Body of pancreas (tissue), 4 donors: ENCODE measurements at regions not wholly inside any gene's neighbourhood (a gene's known extent, or its start where the extent isn't known, plus 50 kb on each side); places are given as distances from the start of the nearest gene placed in this dataset.

Source experiments
- ATAC-seq: fragments of 150-250 bp; one replicate; pipeline ENCODE4 v1.9.1; 2016
- DNase-seq, 4 donors: peaks; one replicate each; pipeline ENCODE4 v3.0.0-alpha.2; 2019
- H3K27ac ChIP-seq, 4 donors: fragments of 200-600 bp; sonication (generic); 1 replicate in 3 of 4; 2 replicates in 1 of 4; pipeline versions ENCODE4 v1.5.1 to v1.6.1; 2016 to 2019; ENCODE audit warnings: mild to moderate bottlenecking in 1 of 4, mixed read lengths in 1 of 4, moderate library complexity in 1 of 4
- H3K27me3 ChIP-seq, 2 donors: fragments of 200-600 bp; sonication (generic); one replicate each; pipeline ENCODE4 v1.6.0; 2016; ENCODE audit warnings: mild to moderate bottlenecking in 1 of 2
- H3K36me3 ChIP-seq, 2 donors: fragments of 200-600 bp; sonication (generic); replicated peaks in 1 of 2; 2 replicates each; pipeline ENCODE4 v1.5.1; 2016; ENCODE audit warnings: low read depth in 2 of 2; ENCODE audit not compliant: insufficient read depth in 1 of 2
- H3K4me1 ChIP-seq: fragments of 200-600 bp; sonication (generic); one replicate; pipeline ENCODE4 v1.6.0; 2016
- H3K4me3 ChIP-seq, 2 donors: fragments of 200-600 bp; sonication (generic); 1 replicate in 1 of 2; 2 replicates in 1 of 2; pipeline ENCODE4 v1.5.1; 2016 to 2019
- H3K9me3 ChIP-seq, 3 donors: fragments of 200-600 bp; sonication (generic); 1 replicate in 2 of 3; 2 replicates in 1 of 3; pipeline ENCODE4 v1.5.1; 2016
- CTCF ChIP-seq, 7 experiments: fragments of 450-650 bp in 4 of 7; fragments of 200-600 bp in 3 of 7; sonication (generic) in 3 of 7; IDR thresholded peaks; one replicate each; pipeline ENCODE4 v1.5.1; 2016 to 2019; ENCODE audit warnings: antibody characterized with exemption in 7 of 7
- POLR2A ChIP-seq, 3 donors: fragments of 450-650 bp; IDR thresholded peaks; one replicate each; pipeline ENCODE4 v1.6.1; 2016; ENCODE audit warnings: antibody characterized with exemption in 3 of 3, mild to moderate bottlenecking in 2 of 3
- WGBS, 2 donors: methylation state at CpG; one replicate each; pipeline ENCODE4 v1.1.5; 2017; 5-methylcytosine and 5-hydroxymethylcytosine counted together
- intact Hi-C: fragments of 100-400 bp; cut with DNase I; formaldehyde crosslinking; loops from one replicate; pipeline ENCODE4 v1.15.1; 2023

GRCh38 chr4:58653251-58653650 lies 1543.1 kb upstream of the IGFBP7 start:
- Histone ChIP-seq H3K27ac (no peak overlapping the region), H3K36me3 (no peaks in the 10 kb centered on the region), H3K4me1 (no peaks in the 10 kb centered on the region), H3K4me3 (no peak overlapping the region), H3K27me3 (no peaks in the 10 kb centered on the region), H3K9me3 (no peaks in the 10 kb centered on the region)
- ATAC-seq (no peak), DNase-seq (no peak)
- intact Hi-C loops: no loop called here
- 56 to 67% methylated on average over 1 of the region's 1 CpG for WGBS, 2 donors
- TF ChIP-seq POLR2A (IDR thresholded peaks at IDR 0.05) (no peak), CTCF (IDR thresholded peaks at IDR 0.05) (no peak)

GRCh38 chr4:58649226-58649625 lies 1539.0 kb upstream of the IGFBP7 start:
- DNase-seq: no peak
- intact Hi-C loops: no loop called here
- Histone ChIP-seq H3K4me1 (no peaks in the 10 kb centered on the region), H3K4me3 (no peak overlapping the region), H3K27me3 (no peaks in the 10 kb centered on the region), H3K9me3 (no peaks in the 10 kb centered on the region), H3K27ac (no peak overlapping the region), H3K36me3 (no peaks in the 10 kb centered on the region)
- no peak for ATAC-seq
- TF ChIP-seq CTCF (IDR thresholded peaks at IDR 0.05) (no peak), POLR2A (IDR thresholded peaks at IDR 0.05) (no peak)
- WGBS, 2 donors: 4 to 31% methylated on average over 1 of the region's 1 CpG

- 38 to 45% methylated on average over 3 of the region's 3 CpGs for WGBS, 2 donors
- no peaks in the 10 kb centered on the region for H3K9me3 ChIP-seq
- H3K27me3 ChIP-seq: no peaks in the 10 kb centered on the region
- ATAC-seq (no peak), DNase-seq (no peak)
- no peak overlapping the region for H3K4me3 ChIP-seq
- no peak for TF ChIP-seq POLR2A (IDR thresholded peaks at IDR 0.05)
- no peaks in the 10 kb centered on the region for H3K36me3 ChIP-seq
- intact Hi-C loops: no loop called here
- H3K4me1 ChIP-seq: no peaks in the 10 kb centered on the region
- H3K27ac ChIP-seq: no peak overlapping the region
Observed at GRCh38 chr4:58646126-58646525, 1535.9 kb upstream of the IGFBP7 start.

GRCh38 chr4:58644549-58644948 lies 1534.4 kb upstream of the IGFBP7 start:
- Histone ChIP-seq H3K4me3 (no peak overlapping the region), H3K4me1 (no peaks in the 10 kb centered on the region), H3K36me3 (no peaks in the 10 kb centered on the region), H3K27ac (no peak overlapping the region), H3K9me3 (no peaks in the 10 kb centered on the region), H3K27me3 (no peaks in the 10 kb centered on the region)
- WGBS, 2 donors: 60 to 69% methylated on average over 3 of the region's 3 CpGs
- TF ChIP-seq POLR2A (IDR thresholded peaks at IDR 0.05) (no peak), CTCF (IDR thresholded peaks at IDR 0.05) (no peak)
- DNase-seq (no peak), ATAC-seq (no peak)
- intact Hi-C loops: no loop called here

- WGBS, 2 donors: 32 to 33% methylated on average over 2 of the region's 2 CpGs
- no peaks in the 10 kb centered on the region for H3K27me3 ChIP-seq
- ATAC-seq (no peak), DNase-seq (no peak)
- no peaks in the 10 kb centered on the region for H3K36me3 ChIP-seq
- H3K4me3 ChIP-seq: no peak overlapping the region
- no peak for TF ChIP-seq POLR2A (IDR thresholded peaks at IDR 0.05)
- no peak for TF ChIP-seq CTCF (IDR thresholded peaks at IDR 0.05)
- no peak overlapping the region for H3K27ac ChIP-seq
- no peaks in the 10 kb centered on the region for H3K9me3 ChIP-seq
- intact Hi-C loops: no loop called here
- H3K4me1 ChIP-seq: no peaks in the 10 kb centered on the region
Observed at GRCh38 chr4:58636381-58636780, 1526.2 kb upstream of the IGFBP7 start.
